ENCODE measurements at regions not wholly inside any gene's neighbourhood (a gene's known extent, or its start where the extent isn't known, plus 50 kb on each side); places are given as distances from the start of the nearest gene placed in this dataset.

- H3K27ac Mint-ChIP-seq, result no peak overlapping the region
- H3K4me2 ChIP-seq (ENCODE audit: insufficient read depth, insufficient read length, low read length), result no peak overlapping the region
- no peak overlapping the region for H2BK15ac ChIP-seq (ENCODE audit: low read depth, low read length)
- no peak for DNase-seq
- H2AK5ac ChIP-seq (ENCODE audit: insufficient read length, low read length), result no peak overlapping the region
- no peak overlapping the region for H2BK5ac ChIP-seq (ENCODE audit: insufficient read length, low read length)
- WGBS (ENCODE audit: extremely low coverage, insufficient read length, low lambda C conversion rate), result no CpG with 5 or more reads among the region's 1 CpG
- H3K4me1 ChIP-seq (ENCODE audit: insufficient read depth, low read length), result no peaks in the 10 kb centered on the region
- H3K9ac ChIP-seq (ENCODE audit: extremely low read depth, insufficient read length, low read length), result no peak overlapping the region
- H2BK120ac ChIP-seq (ENCODE audit: low read depth, low read length, poor library complexity, severe bottlenecking), result no peak overlapping the region
- no peak overlapping the region for H3T11ph ChIP-seq (ENCODE audit: low read length)
- H3K4ac ChIP-seq (ENCODE audit: low read depth, low read length), result no peak overlapping the region
- H4K5ac ChIP-seq (ENCODE audit: insufficient read length, low read depth, low read length), result no peak overlapping the region
- H3K27me3 Mint-ChIP-seq (ENCODE audit: low read depth), result no peaks in the 10 kb centered on the region
- H3K4me3 Mint-ChIP-seq, result no peak overlapping the region; a peak in 1 of 5 replicates
- no peak overlapping the region for H4K91ac ChIP-seq (ENCODE audit: insufficient read length, low read depth, low read length)
- no peaks in the 10 kb centered on the region for H4K20me1 ChIP-seq (ENCODE audit: control insufficient read depth, insufficient read depth, insufficient read length)
- H3K79me2 ChIP-seq (ENCODE audit: insufficient read depth, low read length), result no peaks in the 10 kb centered on the region
- no peak overlapping the region for H3K14ac ChIP-seq (ENCODE audit: insufficient read depth, low read length)
- no peaks in the 10 kb centered on the region for H3K4me1 Mint-ChIP-seq
- no peaks in the 10 kb centered on the region for H3K36me3 Mint-ChIP-seq (ENCODE audit: insufficient read depth in 1 of 3, low read depth in 3 of 3)
- no peak overlapping the region for H2BK20ac ChIP-seq (ENCODE audit: low read depth, low read length, poor library complexity, severe bottlenecking)
- H3K27me3 ChIP-seq (ENCODE audit: insufficient read depth, low read length), result no peaks in the 10 kb centered on the region
- no peak overlapping the region for H3K27ac ChIP-seq (ENCODE audit: insufficient read length, low read depth, low read length)
- H2AFZ ChIP-seq (ENCODE audit: low read length), result no peak overlapping the region
- no peak for TF ChIP-seq CTCF (conservative IDR thresholded peaks at IDR 0.05)
- no peak overlapping the region for H4K8ac ChIP-seq (replicated peaks; ENCODE audit: insufficient read length, low read depth, low read length)
- H2BK12ac ChIP-seq (ENCODE audit: insufficient read length, low read depth, low read length), result no peak overlapping the region
- no peaks in the 10 kb centered on the region for H3K9me3 ChIP-seq (ENCODE audit: control insufficient read depth, low read depth, low read length)
- H3K56ac ChIP-seq (ENCODE audit: insufficient read length, low read depth, low read length), result no peak overlapping the region
- H3K79me1 ChIP-seq (ENCODE audit: insufficient read depth, low read depth, low read length, poor library complexity, severe bottlenecking), result no peaks in the 10 kb centered on the region
- no peak overlapping the region for H3K23ac ChIP-seq (ENCODE audit: insufficient read length, low read depth, low read length)
- H3K9me3 Mint-ChIP-seq, result no peaks in the 10 kb centered on the region; a peak in 2 of 5 replicates
- H3K23me2 ChIP-seq (ENCODE audit: insufficient read length, low read depth, low read length, poor library complexity, severe bottlenecking), result no peaks in the 10 kb centered on the region
- H3K18ac ChIP-seq (ENCODE audit: insufficient read length, low read depth, low read length), result no peak overlapping the region
These were observed 113.2 kb upstream of the SNX2 start for GRCh38 chr5:122661496-122662180.

Measured in H9 (cell line).